Activated T-cell treated with anti-CD3 and anti-CD28 coated beads, Interleukin-2, amount 50 U/mL, for 48 hours (primary cell): ENCODE measurements at regions not wholly inside any gene's neighbourhood (a gene's known extent, or its start where the extent isn't known, plus 50 kb on each side); places are given as distances from the start of the nearest gene placed in this dataset.

Source experiments
- DNase-seq, 2 experiments: peaks; one replicate each; pipeline ENCODE4 v3.0.0-alpha.2; 2020

DNA sequence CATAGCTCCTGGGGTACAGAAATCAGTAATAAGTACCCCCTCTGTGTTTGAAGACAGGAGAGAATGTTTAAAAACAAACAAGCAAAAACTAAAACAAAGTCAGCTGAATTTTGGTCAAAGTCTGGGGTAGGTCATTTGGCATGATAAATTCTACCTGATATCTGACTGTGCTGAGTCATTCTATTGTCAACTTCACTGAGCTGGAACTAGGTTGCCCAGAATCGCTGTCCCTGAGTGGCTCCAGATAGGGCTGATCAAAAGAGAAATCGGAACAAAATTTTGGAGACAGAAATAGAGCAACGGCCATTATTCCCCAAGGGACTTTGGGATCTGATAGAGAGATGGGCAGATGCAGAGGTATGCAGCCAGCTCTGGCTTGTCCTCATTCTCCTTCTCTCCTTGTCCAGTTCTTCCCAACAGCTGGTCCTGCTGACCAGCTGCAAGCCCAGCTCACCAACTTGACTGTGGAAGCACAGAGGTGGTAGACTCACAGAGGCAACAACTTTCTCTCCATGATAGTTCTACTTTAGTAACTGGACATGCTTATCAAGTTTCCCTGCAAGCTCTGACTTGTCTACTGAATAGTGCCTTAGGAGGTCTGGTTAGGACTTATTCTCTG, 57.3 kb upstream of the MYRIP start:
- DNase-seq = no peak

DNA sequence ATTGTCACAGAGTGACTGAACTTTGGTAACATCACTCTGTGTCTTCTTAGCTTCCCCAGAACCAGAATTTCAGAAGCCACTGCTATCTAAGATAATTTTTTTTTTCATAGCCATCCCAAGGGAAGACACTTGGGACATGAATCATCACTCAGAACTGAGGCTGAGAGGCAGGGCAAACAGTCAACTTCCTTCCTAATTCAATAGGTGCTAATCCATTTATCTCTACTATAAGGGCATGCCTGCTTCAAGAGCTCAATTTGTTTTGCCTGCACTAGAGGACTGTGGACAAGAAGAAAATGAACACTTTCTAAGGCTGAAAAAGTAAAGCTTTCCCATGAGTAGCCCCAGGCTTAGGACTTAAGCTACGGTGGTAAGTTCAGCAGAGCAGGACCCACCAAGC, 56.7 kb upstream of the MYRIP start:
- no peak for DNase-seq

DNA sequence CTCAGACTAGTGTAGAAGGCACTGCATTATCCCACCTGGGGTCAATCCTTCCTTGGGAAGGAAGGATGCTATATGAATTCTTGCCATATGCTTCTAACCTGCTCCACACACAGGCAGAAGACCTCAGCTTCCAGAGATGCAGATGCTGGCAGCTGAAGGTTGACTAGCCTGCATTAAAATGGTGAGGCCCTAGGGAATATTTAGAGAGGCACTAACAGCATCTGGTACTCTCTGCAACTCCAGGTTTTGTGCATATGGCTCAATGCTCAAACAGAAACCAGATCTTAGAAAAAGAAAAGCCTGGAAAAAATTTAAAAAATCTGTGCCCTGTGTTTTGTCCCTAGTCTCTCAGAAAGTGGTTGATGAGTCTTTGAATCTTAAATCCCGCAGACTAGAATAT, 56.0 kb upstream of the MYRIP start:
- no peak for DNase-seq

DNA sequence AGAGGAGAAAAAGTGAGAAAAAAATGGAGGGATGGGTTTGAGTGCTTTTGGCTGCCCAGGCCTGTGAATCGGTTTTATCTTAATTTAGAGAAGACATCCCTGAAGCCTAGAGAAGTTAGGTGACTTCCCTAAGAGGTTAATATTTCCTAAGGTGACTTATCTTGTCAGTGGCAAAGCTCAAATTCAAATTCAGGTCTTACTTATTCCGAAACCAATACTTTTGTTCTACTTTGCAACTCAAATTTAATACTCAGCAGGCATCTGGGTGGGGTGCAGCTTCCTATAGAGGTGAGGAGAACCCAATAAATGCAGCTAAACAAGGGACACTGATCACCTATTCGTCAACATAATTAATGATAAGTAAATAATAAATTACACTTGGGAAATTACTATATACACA, 54.9 kb upstream of the MYRIP start:
- DNase-seq = no peak

DNA sequence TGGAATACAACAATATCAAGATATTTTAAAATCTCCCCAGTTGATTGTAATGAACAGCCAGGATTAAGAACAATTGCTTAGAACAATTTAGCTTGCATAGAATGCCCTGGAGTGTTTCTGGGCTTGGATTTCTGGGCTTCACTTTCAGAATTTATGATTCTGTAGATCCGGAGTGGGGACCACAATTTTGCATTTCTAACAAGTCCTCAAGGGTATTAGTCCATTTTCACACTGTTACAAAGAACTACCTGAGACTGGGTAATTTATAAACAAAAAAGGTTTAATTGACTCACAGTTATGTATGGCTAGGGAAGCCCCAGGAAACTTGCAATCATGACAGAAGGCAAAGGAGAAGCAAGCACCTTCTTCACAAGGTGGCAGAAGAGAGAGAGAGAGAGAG, 54.3 kb upstream of the MYRIP start:
- DNase-seq = no peak

DNA sequence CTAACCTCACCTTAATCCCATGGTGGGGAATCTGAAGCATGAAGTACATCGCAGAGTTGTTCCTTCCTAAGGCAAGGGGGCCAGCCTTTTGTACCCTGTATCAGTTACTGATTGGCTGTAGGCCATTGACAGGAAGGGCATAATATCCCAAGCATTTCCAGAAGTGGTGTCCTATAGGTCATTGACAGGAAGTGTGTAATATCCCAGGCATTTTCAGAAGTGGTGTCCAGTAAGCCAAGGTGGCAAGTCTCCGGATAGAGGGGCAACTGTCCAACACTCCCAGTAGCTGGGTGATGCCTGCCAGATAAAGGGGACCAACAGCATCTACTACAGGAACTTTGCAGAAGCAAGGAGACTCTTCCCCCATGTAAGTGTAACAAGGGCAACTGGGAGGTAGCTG, 52.1 kb upstream of the MYRIP start:
- DNase-seq = no peak
